GM12872 (cell line): ENCODE measurements at regions not wholly inside any gene's neighbourhood (a gene's known extent, or its start where the extent isn't known, plus 50 kb on each side); places are given as distances from the start of the nearest gene placed in this dataset.

Experiments used
- TF ChIP-seq, protein P1 (sequence below): IDR thresholded peaks from 3 replicates; pipeline ENCODE4 v1.5.1; 2011; ENCODE audit warnings: low read depth, mild to moderate bottlenecking, low read length, moderate library complexity; ENCODE audit not compliant: insufficient read depth

DNA sequence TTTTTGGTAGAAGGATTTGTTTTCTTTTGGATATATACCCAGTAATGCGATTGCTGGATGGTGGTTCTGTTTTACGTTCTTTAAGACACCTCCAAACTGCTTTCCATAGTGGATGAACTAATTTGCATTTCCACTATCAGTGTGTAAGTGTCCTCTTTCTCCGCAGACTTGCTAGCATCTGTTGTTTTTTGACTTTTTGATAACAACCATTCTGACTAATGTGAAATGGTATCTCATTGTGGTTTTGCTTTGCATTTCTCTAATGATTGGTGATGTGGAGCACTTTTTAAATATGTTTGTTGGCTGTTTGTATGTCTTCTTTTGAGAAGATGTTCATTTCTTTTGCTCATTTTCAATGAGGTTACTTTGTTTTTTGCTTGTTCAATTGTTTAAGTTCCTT is 260.9 kb upstream of the CWC22 start:
- TF ChIP-seq, protein P1, sequence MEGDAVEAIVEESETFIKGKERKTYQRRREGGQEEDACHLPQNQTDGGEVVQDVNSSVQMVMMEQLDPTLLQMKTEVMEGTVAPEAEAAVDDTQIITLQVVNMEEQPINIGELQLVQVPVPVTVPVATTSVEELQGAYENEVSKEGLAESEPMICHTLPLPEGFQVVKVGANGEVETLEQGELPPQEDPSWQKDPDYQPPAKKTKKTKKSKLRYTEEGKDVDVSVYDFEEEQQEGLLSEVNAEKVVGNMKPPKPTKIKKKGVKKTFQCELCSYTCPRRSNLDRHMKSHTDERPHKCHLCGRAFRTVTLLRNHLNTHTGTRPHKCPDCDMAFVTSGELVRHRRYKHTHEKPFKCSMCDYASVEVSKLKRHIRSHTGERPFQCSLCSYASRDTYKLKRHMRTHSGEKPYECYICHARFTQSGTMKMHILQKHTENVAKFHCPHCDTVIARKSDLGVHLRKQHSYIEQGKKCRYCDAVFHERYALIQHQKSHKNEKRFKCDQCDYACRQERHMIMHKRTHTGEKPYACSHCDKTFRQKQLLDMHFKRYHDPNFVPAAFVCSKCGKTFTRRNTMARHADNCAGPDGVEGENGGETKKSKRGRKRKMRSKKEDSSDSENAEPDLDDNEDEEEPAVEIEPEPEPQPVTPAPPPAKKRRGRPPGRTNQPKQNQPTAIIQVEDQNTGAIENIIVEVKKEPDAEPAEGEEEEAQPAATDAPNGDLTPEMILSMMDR: no peak

GRCh38 chr2:180261976-180262375 is 254.9 kb upstream of the CWC22 start:
- TF ChIP-seq, protein P1: no peak

DNA sequence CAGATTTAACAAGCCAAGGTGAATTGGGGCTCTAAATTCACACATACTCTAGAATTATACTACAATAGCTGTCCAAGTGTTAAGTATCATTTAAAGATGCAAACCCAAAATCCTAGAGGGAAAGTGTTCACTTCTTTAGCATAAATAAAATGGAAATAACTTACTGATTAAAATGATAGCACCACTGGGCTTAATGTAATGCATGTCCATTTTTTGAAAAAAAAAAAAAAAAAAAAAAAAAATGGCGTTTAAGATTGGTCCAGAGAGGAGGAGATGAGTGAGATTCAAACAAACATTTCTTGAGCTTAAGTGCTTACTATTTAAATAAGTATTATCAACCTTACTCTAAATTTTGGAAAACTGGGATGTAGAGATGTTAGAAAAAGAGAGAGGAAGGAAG is 251.5 kb upstream of the CWC22 start:
- TF ChIP-seq, protein P1: no peak

DNA sequence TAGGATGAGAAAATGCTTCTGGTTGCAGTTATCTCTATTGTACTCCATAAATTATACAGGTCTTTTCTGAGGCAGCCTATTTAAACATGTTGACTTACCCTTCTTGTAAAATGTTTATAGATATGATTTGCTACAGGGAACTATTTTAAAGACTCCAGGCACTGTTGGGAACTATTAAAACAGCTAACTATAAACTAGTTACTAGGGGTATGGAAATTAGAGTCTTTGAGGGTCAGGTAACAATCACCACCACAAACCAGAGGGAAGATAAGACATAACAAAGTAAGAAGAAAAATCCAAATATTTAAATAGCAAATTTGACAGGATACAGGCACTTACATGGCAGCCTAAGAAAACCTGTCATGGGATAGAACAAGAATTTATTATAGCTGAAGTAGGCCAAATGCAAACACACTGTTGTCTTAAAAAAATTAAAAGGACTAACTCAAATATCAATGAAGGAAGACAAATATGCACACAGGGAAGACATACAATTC is 251.0 kb upstream of the CWC22 start:
- TF ChIP-seq, protein P1: no peak

DNA sequence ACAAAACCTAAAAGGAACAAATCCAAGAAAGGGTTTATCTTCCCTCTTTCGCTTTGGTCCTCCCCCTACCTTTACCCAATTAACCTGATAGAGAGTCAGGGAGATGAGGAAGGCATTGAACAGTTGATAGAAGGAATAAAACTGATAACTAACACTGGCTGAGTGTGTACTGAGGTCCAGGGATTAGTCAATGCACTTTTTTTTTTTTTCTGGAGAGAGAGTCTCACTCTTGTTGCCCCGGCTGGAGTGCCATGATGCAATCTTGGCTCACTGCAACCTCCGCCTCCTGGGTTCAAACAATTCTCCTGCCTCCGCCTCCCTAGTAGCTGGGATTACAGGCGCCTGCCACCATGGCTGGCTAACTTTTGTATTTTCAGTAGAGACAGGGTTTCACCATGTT is 250.2 kb upstream of the CWC22 start:
- TF ChIP-seq, protein P1: no peak

GRCh38 chr2:180255981-180256380 is 248.9 kb upstream of the CWC22 start:
- TF ChIP-seq, protein P1: no peak

GRCh38 chr2:180254872-180255271 is 247.8 kb upstream of the CWC22 start:
- TF ChIP-seq, protein P1: no peak
